BJ (cell line): ENCODE measurements at regions not wholly inside any gene's neighbourhood (a gene's known extent, or its start where the extent isn't known, plus 50 kb on each side); places are given as distances from the start of the nearest gene placed in this dataset.

Experiments
- CTCF ChIA-PET: fragments of 350-600 bp; formaldehyde crosslinking; extraction: SDS; loops from one replicate; lab custom pipeline; 2021; ENCODE audit warnings: antibody characterized with exemption, inconsistent platforms; lab: Yijun Ruan, JAX
- POLR2A ChIA-PET: fragments of 300-600 bp; sonication (Branson Sonifier 250); formaldehyde crosslinking; extraction: SDS; loops from one replicate; lab custom pipeline; 2021; ENCODE audit warnings: antibody characterized with exemption; lab: Charles Lee
- DNase-seq: peaks from one replicate; pipeline ENCODE4 v3.0.0-alpha.2; 2011; ENCODE audit warnings: low read depth
- H3K27me3 ChIP-seq: 2 replicates; pipeline ENCODE4 v1.6.0; 2011; ENCODE audit warnings: low read length; ENCODE audit not compliant: control insufficient read depth, insufficient read depth
- H3K36me3 ChIP-seq: 2 replicates; pipeline ENCODE4 v1.5.1; 2011; ENCODE audit warnings: low read length; ENCODE audit not compliant: control insufficient read depth, insufficient read depth
- H3K4me3 ChIP-seq: 2 replicates; pipeline ENCODE4 v1.5.1; 2011; ENCODE audit warnings: low read depth, mild to moderate bottlenecking, control low read depth, low read length
- CTCF ChIP-seq: IDR thresholded peaks from 2 replicates; pipeline ENCODE4 v1.5.1; 2011; ENCODE audit warnings: low read depth, mild to moderate bottlenecking, control low read depth, inconsistent platforms, low read length, moderate library complexity; ENCODE audit not compliant: insufficient read depth

GRCh38 chr19:33900817-33901216 is 104.1 kb downstream of the KCTD15 start:
- Histone ChIP-seq H3K36me3 (no peaks in the 10 kb centered on the region), H3K27me3 (peaks cover 2% of the 10 kb centered on the region; the same call in 1 of the 2 replicates), H3K4me3 (no peak overlapping the region)
- CTCF ChIA-PET: interaction anchor here (1.5 kb wide), 1 partner anchor 19 kb away, joined by 4 read pairs; no protein-coding TSS in a partner anchor
- no peak for TF ChIP-seq CTCF
- no peak for DNase-seq
- POLR2A ChIA-PET: no interaction called here

- H3K4me3 ChIP-seq: no peak overlapping the region
- DNase-seq: no peak
- ChIA-PET CTCF (interaction anchor here (1.5 kb wide), 1 partner anchor 21 kb away, joined by 4 read pairs; no protein-coding TSS in a partner anchor), POLR2A (no interaction called here)
- H3K36me3 ChIP-seq: no peaks in the 10 kb centered on the region
- H3K27me3 ChIP-seq: peaks cover 4% of the 10 kb centered on the region
- TF ChIP-seq CTCF: no peak
Measured at GRCh38 chr19:33902395-33902794, 105.7 kb downstream of the KCTD15 start.

- H3K36me3 ChIP-seq: no peaks in the 10 kb centered on the region
- no peak for TF ChIP-seq CTCF
- POLR2A ChIA-PET: no interaction called here
- CTCF ChIA-PET: no interaction called here
- H3K4me3 ChIP-seq: no peak overlapping the region
- peaks cover 8% of the 10 kb centered on the region for H3K27me3 ChIP-seq
- no peak for DNase-seq
Measured at GRCh38 chr19:33902802-33903488, 106.3 kb downstream of the KCTD15 start.

GRCh38 chr19:33903489-33903850 is 106.8 kb downstream of the KCTD15 start:
- Histone ChIP-seq H3K36me3 (no peaks in the 10 kb centered on the region), H3K4me3 (no peak overlapping the region), H3K27me3 (peaks cover 9% of the 10 kb centered on the region)
- DNase-seq: no peak
- ChIA-PET CTCF (interaction anchor here (1.9 kb wide), 1 partner anchor 125 kb away, joined by 5 read pairs; no protein-coding TSS in a partner anchor), POLR2A (no interaction called here)
- no peak for TF ChIP-seq CTCF

- POLR2A ChIA-PET: no interaction called here
- TF ChIP-seq CTCF: no peak
- H3K36me3 ChIP-seq: no peaks in the 10 kb centered on the region
- no peak overlapping the region for H3K4me3 ChIP-seq
- DNase-seq: no peak
- CTCF ChIA-PET: interaction anchor here (1.9 kb wide), 1 partner anchor 127 kb away, joined by 5 read pairs; no protein-coding TSS in a partner anchor
- H3K27me3 ChIP-seq: peaks cover 12% of the 10 kb centered on the region
Measured at GRCh38 chr19:33904681-33905080, 108.0 kb downstream of the KCTD15 start.
